ENCODE measurements at regions not wholly inside any gene's neighbourhood (a gene's known extent, or its start where the extent isn't known, plus 50 kb on each side); places are given as distances from the start of the nearest gene placed in this dataset.
A peak's percentile ranks its signal among the peaks of the same experiment; 100 is the strongest.

GRCh38 chr6:28711325-28711724, 185.6 kb downstream of the GPX5 start:
- Mint-ChIP-seq H3K4me1 (peaks cover 8% of the 10 kb centered on the region), H3K9me3 (peaks cover 30% of the 10 kb centered on the region), H3K27me3 (peaks cover 31% of the 10 kb centered on the region), H3K36me3 (ENCODE audit: low read depth) (peaks cover 6% of the 10 kb centered on the region), H3K4me3 (no peak overlapping the region), H3K27ac (no peak overlapping the region)
- intact Hi-C loops (cut with micrococcal nuclease): loop anchor here (5.0 kb wide), 1 partner anchor 231 kb away; no protein-coding TSS in a partner anchor
- DNase-seq: no peak

GRCh38 chr6:28711788-28712341, 186.2 kb downstream of the GPX5 start:
- H3K9me3 Mint-ChIP-seq: peaks cover 30% of the 10 kb centered on the region
- H3K4me1 Mint-ChIP-seq: peaks cover 8% of the 10 kb centered on the region
- H3K36me3 Mint-ChIP-seq (ENCODE audit: low read depth): peaks cover 6% of the 10 kb centered on the region
- no peak overlapping the region for H3K4me3 Mint-ChIP-seq
- peaks cover 30% of the 10 kb centered on the region for H3K27me3 Mint-ChIP-seq
- no peak overlapping the region for H3K27ac Mint-ChIP-seq
- intact Hi-C loops (cut with micrococcal nuclease): loop anchor here (2.0 to 5.0 kb wide), 2 partner anchors 230 to 809 kb away; no protein-coding TSS in a partner anchor
- DNase-seq: peak; percentile 74

GRCh38 chr6:28712982-28713381, 187.3 kb downstream of the GPX5 start:
- DNase-seq: no peak
- intact Hi-C loops (cut with micrococcal nuclease): loop anchor here (2.0 to 5.0 kb wide), 2 partner anchors 229 to 810 kb away; no protein-coding TSS in a partner anchor
- Mint-ChIP-seq H3K4me1 (peaks cover 8% of the 10 kb centered on the region), H3K27me3 (peaks cover 27% of the 10 kb centered on the region), H3K9me3 (peaks cover 23% of the 10 kb centered on the region), H3K4me3 (no peak overlapping the region), H3K27ac (no peak overlapping the region), H3K36me3 (ENCODE audit: low read depth) (peaks cover 2% of the 10 kb centered on the region)

GRCh38 chr6:28719275-28719940, 193.7 kb downstream of the GPX5 start:
- no peak overlapping the region for H3K27ac Mint-ChIP-seq

GRCh38 chr6:28720357-28721231, 194.9 kb downstream of the GPX5 start:
- H3K36me3 Mint-ChIP-seq (ENCODE audit: low read depth): no peaks in the 10 kb centered on the region
- H3K9me3 Mint-ChIP-seq: no peaks in the 10 kb centered on the region
- peaks cover 4% of the 10 kb centered on the region for H3K4me1 Mint-ChIP-seq
- peaks cover 41% of the 10 kb centered on the region for H3K27me3 Mint-ChIP-seq
- H3K4me3 Mint-ChIP-seq: no peak overlapping the region
- H3K27ac Mint-ChIP-seq: no peak overlapping the region
- no peak for DNase-seq
- intact Hi-C loops (cut with micrococcal nuclease): no loop called here

More at GRCh38 chr6:28719275-28719940, 193.7 kb downstream of the GPX5 start:
- H3K27me3 Mint-ChIP-seq: peaks cover 33% of the 10 kb centered on the region
- DNase-seq: no peak
- intact Hi-C loops (cut with micrococcal nuclease): no loop called here
- peaks cover 2% of the 10 kb centered on the region for H3K4me1 Mint-ChIP-seq
- no peaks in the 10 kb centered on the region for H3K36me3 Mint-ChIP-seq (ENCODE audit: low read depth)
- H3K4me3 Mint-ChIP-seq: no peak overlapping the region
- H3K9me3 Mint-ChIP-seq: no peaks in the 10 kb centered on the region

GRCh38 chr6:28721372-28721771, 195.7 kb downstream of the GPX5 start:
- no peaks in the 10 kb centered on the region for H3K9me3 Mint-ChIP-seq
- DNase-seq: no peak
- H3K4me1 Mint-ChIP-seq: peaks cover 5% of the 10 kb centered on the region
- intact Hi-C loops (cut with micrococcal nuclease): no loop called here
- no peaks in the 10 kb centered on the region for H3K36me3 Mint-ChIP-seq (ENCODE audit: low read depth)
- H3K27me3 Mint-ChIP-seq: peaks cover 46% of the 10 kb centered on the region
- no peak overlapping the region for H3K4me3 Mint-ChIP-seq
- no peak overlapping the region for H3K27ac Mint-ChIP-seq

GRCh38 chr6:28724395-28724794, 198.7 kb downstream of the GPX5 start:
- no peak overlapping the region for H3K4me3 Mint-ChIP-seq
- no peak overlapping the region for H3K27ac Mint-ChIP-seq
- no peak for DNase-seq
- H3K4me1 Mint-ChIP-seq: peaks cover 13% of the 10 kb centered on the region
- intact Hi-C loops (cut with micrococcal nuclease): no loop called here
- H3K27me3 Mint-ChIP-seq: peaks cover 62% of the 10 kb centered on the region
- H3K9me3 Mint-ChIP-seq: no peaks in the 10 kb centered on the region
- peaks cover 2% of the 10 kb centered on the region for H3K36me3 Mint-ChIP-seq (ENCODE audit: low read depth)

GRCh38 chr6:28725274-28725809, 198.4 kb downstream of the TRIM27 start:
- Mint-ChIP-seq H3K36me3 (ENCODE audit: low read depth) (peaks cover 2% of the 10 kb centered on the region), H3K4me1 (peaks cover 16% of the 10 kb centered on the region), H3K27me3 (peaks cover 63% of the 10 kb centered on the region), H3K4me3 (no peak overlapping the region), H3K27ac (no peak overlapping the region), H3K9me3 (peaks cover 4% of the 10 kb centered on the region)
- no peak for DNase-seq
- intact Hi-C loops (cut with micrococcal nuclease): loop anchor here (5.0 kb wide), 1 partner anchor 1038 kb away; no protein-coding TSS in a partner anchor

GRCh38 chr6:28725890-28726348, 197.9 kb downstream of the TRIM27 start:
- peaks cover 65% of the 10 kb centered on the region for H3K27me3 Mint-ChIP-seq
- intact Hi-C loops (cut with micrococcal nuclease): loop anchor here (5.0 kb wide), 1 partner anchor 1039 kb away; no protein-coding TSS in a partner anchor

GRCh38 chr6:28726569-28727309, 197.0 kb downstream of the TRIM27 start:
- H3K9me3 Mint-ChIP-seq: peaks cover 4% of the 10 kb centered on the region
- intact Hi-C loops (cut with micrococcal nuclease): loop anchor here (5.0 kb wide), 1 partner anchor 1039 kb away; no protein-coding TSS in a partner anchor
- H3K4me3 Mint-ChIP-seq: no peak overlapping the region
- H3K27ac Mint-ChIP-seq: no peak overlapping the region
- no peak for DNase-seq
- H3K27me3 Mint-ChIP-seq: peaks cover 66% of the 10 kb centered on the region
- peaks cover 16% of the 10 kb centered on the region for H3K4me1 Mint-ChIP-seq
- H3K36me3 Mint-ChIP-seq (ENCODE audit: low read depth): peaks cover 2% of the 10 kb centered on the region

More at GRCh38 chr6:28725890-28726348, 197.9 kb downstream of the TRIM27 start:
- Mint-ChIP-seq H3K9me3 (peaks cover 4% of the 10 kb centered on the region), H3K27ac (no peak overlapping the region), H3K36me3 (ENCODE audit: low read depth) (peaks cover 2% of the 10 kb centered on the region), H3K4me1 (peaks cover 16% of the 10 kb centered on the region), H3K4me3 (no peak overlapping the region)
- DNase-seq: no peak

GRCh38 chr6:28727559-28728211, 196.1 kb downstream of the TRIM27 start:
- DNase-seq: no peak
- Mint-ChIP-seq H3K4me3 (peak overlapping the region; percentile 43), H3K9me3 (peaks cover 9% of the 10 kb centered on the region), H3K36me3 (ENCODE audit: low read depth) (peaks cover 2% of the 10 kb centered on the region), H3K27ac (no peak overlapping the region), H3K4me1 (peaks cover 16% of the 10 kb centered on the region), H3K27me3 (peaks cover 69% of the 10 kb centered on the region)
- intact Hi-C loops (cut with micrococcal nuclease): loop anchor here (5.0 kb wide), 1 partner anchor 1040 kb away; no protein-coding TSS in a partner anchor

- no peak for DNase-seq
- H3K27me3 Mint-ChIP-seq: peaks cover 75% of the 10 kb centered on the region
- intact Hi-C loops (cut with micrococcal nuclease): loop anchor here (5.0 kb wide), 1 partner anchor 1042 kb away; no protein-coding TSS in a partner anchor
- H3K4me3 Mint-ChIP-seq: peak overlapping the region; percentile 95
- peaks cover 5% of the 10 kb centered on the region for H3K36me3 Mint-ChIP-seq (ENCODE audit: low read depth)
- H3K9me3 Mint-ChIP-seq: peaks cover 21% of the 10 kb centered on the region
- peak overlapping the region; percentile 2 for H3K27ac Mint-ChIP-seq
- peaks cover 16% of the 10 kb centered on the region for H3K4me1 Mint-ChIP-seq
Observed at GRCh38 chr6:28729501-28730402, 194.0 kb downstream of the TRIM27 start.

All from activated CD4-positive, alpha-beta T cell treated with anti-CD3 and anti-CD28 coated beads, Interleukin-2, amount 10 ng/mL, durations not matched to agents 24 days and 14 days (primary cell).